Fibroblast of pulmonary artery (primary cell): ENCODE measurements at regions not wholly inside any gene's neighbourhood (a gene's known extent, or its start where the extent isn't known, plus 50 kb on each side); places are given as distances from the start of the nearest gene placed in this dataset.
"Not testable (repeated sequence)": the region's sequence is repeated elsewhere in the genome, so short reads cannot be mapped to it uniquely, and the experiment has no call there.

Source experiments
- DNase-seq: peaks from one replicate; pipeline ENCODE4 v3.0.0-alpha.2; 2010; ENCODE audit warnings: low read depth
- H3K4me3 ChIP-seq: replicated peaks from 2 replicates; pipeline ENCODE4 v1.5.1; 2011; ENCODE audit warnings: low read depth, mild to moderate bottlenecking, control low read depth, low read length, moderate library complexity
- TF ChIP-seq, protein P1 (sequence below): IDR thresholded peaks from 2 replicates; pipeline ENCODE4 v1.5.1; 2011; ENCODE audit warnings: mild to moderate bottlenecking, control low read depth, low read length, inconsistent platforms; ENCODE audit errors: missing control alignments

- TF ChIP-seq, protein P1, sequence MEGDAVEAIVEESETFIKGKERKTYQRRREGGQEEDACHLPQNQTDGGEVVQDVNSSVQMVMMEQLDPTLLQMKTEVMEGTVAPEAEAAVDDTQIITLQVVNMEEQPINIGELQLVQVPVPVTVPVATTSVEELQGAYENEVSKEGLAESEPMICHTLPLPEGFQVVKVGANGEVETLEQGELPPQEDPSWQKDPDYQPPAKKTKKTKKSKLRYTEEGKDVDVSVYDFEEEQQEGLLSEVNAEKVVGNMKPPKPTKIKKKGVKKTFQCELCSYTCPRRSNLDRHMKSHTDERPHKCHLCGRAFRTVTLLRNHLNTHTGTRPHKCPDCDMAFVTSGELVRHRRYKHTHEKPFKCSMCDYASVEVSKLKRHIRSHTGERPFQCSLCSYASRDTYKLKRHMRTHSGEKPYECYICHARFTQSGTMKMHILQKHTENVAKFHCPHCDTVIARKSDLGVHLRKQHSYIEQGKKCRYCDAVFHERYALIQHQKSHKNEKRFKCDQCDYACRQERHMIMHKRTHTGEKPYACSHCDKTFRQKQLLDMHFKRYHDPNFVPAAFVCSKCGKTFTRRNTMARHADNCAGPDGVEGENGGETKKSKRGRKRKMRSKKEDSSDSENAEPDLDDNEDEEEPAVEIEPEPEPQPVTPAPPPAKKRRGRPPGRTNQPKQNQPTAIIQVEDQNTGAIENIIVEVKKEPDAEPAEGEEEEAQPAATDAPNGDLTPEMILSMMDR: no peak
- H3K4me3 ChIP-seq: no peak overlapping the region
- DNase-seq: no peak
Observed at GRCh38 chr13:70520275-70521036, 412.2 kb upstream of the KLHL1 start.

DNA sequence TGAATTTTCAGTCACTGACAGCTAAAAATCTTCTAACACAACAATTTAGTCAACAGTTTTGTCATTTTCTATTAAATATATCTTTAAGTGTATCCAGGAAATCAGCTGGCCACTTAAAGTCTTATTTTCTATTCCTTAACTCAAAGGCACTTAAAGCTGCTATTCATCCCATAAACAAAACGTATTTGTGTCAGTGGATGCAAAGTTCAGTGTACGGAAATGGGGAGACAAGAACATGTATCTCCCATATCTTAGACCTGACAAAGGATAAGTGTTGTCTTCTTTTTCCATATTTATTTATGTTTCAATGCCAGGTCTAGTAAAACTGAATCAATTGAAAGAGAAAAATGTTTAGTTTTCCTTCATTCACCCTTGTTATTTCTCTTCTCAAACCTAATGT lies 409.8 kb upstream of the KLHL1 start:
- no peak for DNase-seq
- no peak overlapping the region for H3K4me3 ChIP-seq
- TF ChIP-seq, protein P1: no peak

DNA sequence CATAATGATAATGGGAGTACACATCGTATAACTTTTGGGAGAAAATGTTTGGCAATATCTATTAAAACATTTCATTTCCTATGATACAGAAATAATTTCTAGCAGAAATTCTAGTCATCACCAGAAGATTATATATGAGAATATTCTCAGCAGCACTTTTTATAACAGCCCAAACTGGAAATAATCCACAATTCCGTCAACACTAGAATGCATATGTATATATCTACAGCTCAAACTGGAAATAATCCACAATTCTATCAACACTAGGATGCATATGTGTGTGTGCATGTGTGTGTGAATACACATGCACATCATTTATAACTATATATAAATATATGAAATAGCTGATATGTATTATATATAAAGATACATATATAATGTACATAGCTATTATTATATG lies 408.0 kb upstream of the KLHL1 start:
- TF ChIP-seq, protein P1: no peak
- H3K4me3 ChIP-seq: no peak overlapping the region
- DNase-seq: no peak

DNA sequence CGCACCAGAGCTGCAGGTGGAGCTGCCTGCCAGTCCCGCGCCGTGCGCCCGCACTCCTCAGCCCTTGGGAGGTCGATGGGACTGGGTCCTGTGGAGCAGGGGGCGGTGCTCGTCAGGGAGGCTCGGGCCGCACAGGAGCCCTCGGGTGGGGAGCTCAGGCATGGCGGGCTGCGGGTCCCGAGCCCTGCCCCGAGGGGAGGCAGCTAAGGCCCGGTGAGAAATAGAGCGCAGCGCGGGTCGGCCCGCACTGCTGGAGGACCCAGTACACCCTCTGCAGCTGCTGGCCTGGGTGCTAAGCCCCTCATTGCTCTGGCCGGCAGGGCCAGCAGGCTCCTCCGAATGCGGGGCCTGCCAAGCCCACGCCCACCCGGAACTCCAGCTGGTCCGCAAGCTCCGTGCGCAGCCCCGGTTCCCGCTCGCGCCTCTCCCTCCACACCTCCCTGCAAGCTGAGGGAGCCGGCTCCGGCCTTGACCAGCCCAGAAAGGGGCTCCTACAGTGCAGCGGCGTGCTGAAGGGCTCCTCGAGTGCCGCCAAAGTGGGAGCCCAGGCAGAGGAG lies 403.7 kb upstream of the KLHL1 start:
- not testable (repeated sequence) for DNase-seq, H3K4me3 ChIP-seq

GRCh38 chr13:70505809-70506208 lies 397.6 kb upstream of the KLHL1 start:
- H3K4me3 ChIP-seq: no peak overlapping the region
- DNase-seq: no peak
- TF ChIP-seq, protein P1: no peak

DNA sequence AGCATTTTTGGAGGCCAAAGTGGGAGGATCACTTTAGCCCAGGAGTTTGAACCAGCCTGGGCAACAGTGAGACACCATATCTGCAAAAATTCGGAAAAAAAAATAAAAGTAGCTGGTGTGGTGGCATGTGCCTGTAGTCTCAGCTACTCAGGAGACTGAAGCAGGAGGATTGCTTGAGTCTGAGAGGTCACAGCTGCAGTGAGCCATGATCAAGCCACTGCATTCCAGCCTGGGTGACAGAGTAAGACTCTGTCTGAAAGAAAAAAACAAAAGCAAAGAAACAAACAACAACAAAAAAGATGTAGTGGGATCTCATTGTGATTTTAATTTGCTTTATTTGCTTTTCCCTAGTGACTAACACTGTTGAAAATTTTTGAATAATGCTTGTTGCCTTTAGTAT lies 394.7 kb upstream of the KLHL1 start:
- TF ChIP-seq, protein P1: no peak
- DNase-seq: no peak

GRCh38 chr13:70490320-70490935 lies 382.2 kb upstream of the KLHL1 start:
- TF ChIP-seq, protein P1: no peak
- no peak for DNase-seq
- no peak overlapping the region for H3K4me3 ChIP-seq

More for the DNA sequence above, 394.7 kb upstream of the KLHL1 start:
- H3K4me3 ChIP-seq: no peak overlapping the region
